GM23338 (cell line): ENCODE measurements at regions not wholly inside any gene's neighbourhood (a gene's known extent, or its start where the extent isn't known, plus 50 kb on each side); places are given as distances from the start of the nearest gene placed in this dataset.

Experiments
- CTCF ChIP-seq, 2 experiments: fragments of 200-600 bp in 1 of 2; sonication (generic) in 1 of 2; conservative IDR thresholded peaks; 2 replicates each; pipeline versions ENCODE4 v1.5.1 to v1.6.1; 2016 to 2017; ENCODE audit warnings: antibody characterized with exemption in 2 of 2, low read depth in 2 of 2, mild to moderate bottlenecking in 2 of 2, moderate library complexity in 1 of 2
- EZH2 ChIP-seq: fragments of 200-600 bp; sonication (generic); IDR thresholded peaks from one replicate; pipeline ENCODE4 v1.8.0; 2017; ENCODE audit warnings: antibody characterized with exemption, mild to moderate bottlenecking, low read depth; ENCODE audit not compliant: unreplicated experiment
- EZH2phosphoT487 ChIP-seq: fragments of 200-600 bp; sonication (generic); IDR thresholded peaks from one replicate; pipeline ENCODE4 v1.8.1; 2018; ENCODE audit warnings: antibody characterized with exemption; ENCODE audit not compliant: unreplicated experiment
- JUNB ChIP-seq: IDR thresholded peaks from one replicate; pipeline ENCODE4 v1.6.1; 2016; ENCODE audit warnings: antibody characterized with exemption; ENCODE audit not compliant: unreplicated experiment
- NANOG ChIP-seq: IDR thresholded peaks from 2 replicates; pipeline ENCODE4 v1.6.1; 2016; ENCODE audit warnings: antibody characterized with exemption, borderline replicate concordance
- POLR2AphosphoS5 ChIP-seq: IDR thresholded peaks from 2 replicates; pipeline ENCODE4 v1.6.1; 2016; ENCODE audit warnings: antibody characterized with exemption, low read depth
- REST ChIP-seq: IDR thresholded peaks from one replicate; pipeline ENCODE4 v1.6.1; 2018; ENCODE audit warnings: antibody characterized with exemption; ENCODE audit not compliant: unreplicated experiment
- ZNF114 ChIP-seq: fragments of 250-450 bp; sonication (Bioruptor Pico); IDR thresholded peaks from 2 replicates; pipeline ENCODE4 v1.5.0; 2020; ENCODE audit warnings: mild to moderate bottlenecking, moderate library complexity
- ZNF331 ChIP-seq: fragments of 250-450 bp; sonication (Bioruptor Pico); IDR thresholded peaks from 2 replicates; pipeline ENCODE4 v1.5.0; 2020; ENCODE audit warnings: low read depth, mild to moderate bottlenecking, moderate library complexity

DNA sequence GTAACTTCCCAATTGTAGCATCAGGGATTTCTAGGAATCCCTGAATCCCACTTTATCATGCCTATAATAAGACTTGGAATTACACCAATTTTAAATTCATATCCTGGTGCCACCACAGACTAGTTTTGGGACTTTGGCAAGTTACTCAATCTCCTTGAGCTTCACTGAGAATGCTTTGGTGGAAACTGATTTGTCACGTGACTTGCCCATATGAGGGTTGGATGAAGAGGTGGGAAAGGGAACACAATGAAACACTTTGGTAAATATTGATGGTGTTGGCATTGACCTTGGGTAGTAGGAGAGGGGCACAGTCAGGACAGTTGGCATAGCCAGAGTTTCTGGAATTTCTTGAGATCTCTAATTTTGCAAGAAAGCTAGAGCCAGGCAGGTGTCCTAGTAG, 452.2 kb downstream of the SLC4A3 start:
- no peak for TF ChIP-seq EZH2phosphoT487
- TF ChIP-seq CTCF (conservative IDR thresholded peaks at IDR 0.05; ENCODE audit: low read depth in 2 of 2): no peak
- no peak for TF ChIP-seq ZNF331 (CRISPR knock-in tag)
- TF ChIP-seq POLR2AphosphoS5: no peak
- TF ChIP-seq JUNB: no peak
- no peak for TF ChIP-seq EZH2
- TF ChIP-seq NANOG: no peak
- no peak for TF ChIP-seq REST
- TF ChIP-seq ZNF114 (CRISPR knock-in tag): no peak
